ENCODE measurements at regions not wholly inside any gene's neighbourhood (a gene's known extent, or its start where the extent isn't known, plus 50 kb on each side); places are given as distances from the start of the nearest gene placed in this dataset.

- no peak for DNase-seq
Measured at GRCh38 chr3:55218577-55218976, 268.5 kb downstream of the WNT5A start.

- no peak for DNase-seq
Measured at GRCh38 chr3:55207744-55208143, 279.4 kb downstream of the WNT5A start.

GRCh38 chr3:55205990-55206389 lies 278.1 kb upstream of the LRTM1 start:
- no peak for DNase-seq

- DNase-seq: no peak
Measured at GRCh38 chr3:55204417-55204816, 276.6 kb upstream of the LRTM1 start.

- DNase-seq: no peak
Measured at GRCh38 chr3:55203546-55203945, 275.7 kb upstream of the LRTM1 start.

GRCh38 chr3:55203006-55203405 lies 275.1 kb upstream of the LRTM1 start:
- DNase-seq: no peak

GRCh38 chr3:55202326-55202725 lies 274.5 kb upstream of the LRTM1 start:
- DNase-seq: no peak

- no peak for DNase-seq
Measured at GRCh38 chr3:55201779-55202178, 273.9 kb upstream of the LRTM1 start.

GRCh38 chr3:55200906-55201305 lies 273.0 kb upstream of the LRTM1 start:
- no peak for DNase-seq

- DNase-seq: no peak
Measured at GRCh38 chr3:55198554-55198953, 270.7 kb upstream of the LRTM1 start.

GRCh38 chr3:55197021-55197420 lies 269.2 kb upstream of the LRTM1 start:
- DNase-seq: no peak

GRCh38 chr3:55196495-55196894 lies 268.6 kb upstream of the LRTM1 start:
- no peak for DNase-seq

GRCh38 chr3:55194376-55194775 lies 266.5 kb upstream of the LRTM1 start:
- DNase-seq: no peak

GRCh38 chr3:55191911-55192775 lies 264.3 kb upstream of the LRTM1 start:
- no peak for DNase-seq

- no peak for DNase-seq
Measured at GRCh38 chr3:55190331-55190730, 262.5 kb upstream of the LRTM1 start.

GRCh38 chr3:55189359-55189801 lies 261.5 kb upstream of the LRTM1 start:
- DNase-seq: no peak

- no peak for DNase-seq
Measured at GRCh38 chr3:55185380-55185779, 257.5 kb upstream of the LRTM1 start.

- no peak for DNase-seq
Measured at GRCh38 chr3:55183201-55183600, 255.3 kb upstream of the LRTM1 start.

GRCh38 chr3:55180936-55181535 lies 253.2 kb upstream of the LRTM1 start:
- DNase-seq: peak; percentile 78

GRCh38 chr3:55180161-55180560 lies 252.3 kb upstream of the LRTM1 start:
- no peak for DNase-seq

- no peak for DNase-seq
Measured at GRCh38 chr3:55178336-55178735, 250.5 kb upstream of the LRTM1 start.

- no peak for DNase-seq
Measured at GRCh38 chr3:55177749-55178148, 249.9 kb upstream of the LRTM1 start.

GRCh38 chr3:55175423-55175822 lies 247.6 kb upstream of the LRTM1 start:
- no peak for DNase-seq

- DNase-seq: no peak
Measured at GRCh38 chr3:55174747-55175146, 246.9 kb upstream of the LRTM1 start.

- no peak for DNase-seq
Measured at GRCh38 chr3:55173504-55173903, 245.6 kb upstream of the LRTM1 start.

Data from hematopoietic multipotent progenitor cell treated with erythropoietin and hydrocortisone succinate and interleukin-3 and kit ligand, for 6 days (in vitro differentiated cells).